ENCODE measurements at regions not wholly inside any gene's neighbourhood (a gene's known extent, or its start where the extent isn't known, plus 50 kb on each side); places are given as distances from the start of the nearest gene placed in this dataset.

- TF ChIP-seq GATA2 (IDR thresholded peaks at IDR 0.05; ENCODE audit: low read depth, low read length), result no peak
- no peak for TF ChIP-seq GATA3 (IDR thresholded peaks at IDR 0.05; ENCODE audit: low read depth, low read length)
These were observed 191.0 kb upstream of the NBEA start for GRCh38 chr13:34751044-34751443.

Data from SH-SY5Y (cell line).